ENCODE measurements at regions not wholly inside any gene's neighbourhood (a gene's known extent, or its start where the extent isn't known, plus 50 kb on each side); places are given as distances from the start of the nearest gene placed in this dataset.

GRCh38 chr18:78727057-78727739 is 252.4 kb upstream of the SALL3 start:
- H3K4me3 Mint-ChIP-seq: no peak overlapping the region
- no peaks in the 10 kb centered on the region for H3K36me3 Mint-ChIP-seq (ENCODE audit: low read depth)

GRCh38 chr18:78727877-78728783 is 251.5 kb upstream of the SALL3 start:
- Mint-ChIP-seq H3K36me3 (ENCODE audit: low read depth) (no peaks in the 10 kb centered on the region), H3K27me3 (peaks cover 10% of the 10 kb centered on the region), H3K4me1 (no peaks in the 10 kb centered on the region), H3K4me3 (no peak overlapping the region), H3K27ac (no peak overlapping the region)
- no peaks in the 10 kb centered on the region for H3K9me3 ChIP-seq (ENCODE audit: control insufficient read depth, low read length, poor library complexity, severe bottlenecking)
- no peak for ATAC-seq
- DNase-seq: no peak

More at GRCh38 chr18:78727057-78727739, 252.4 kb upstream of the SALL3 start:
- Mint-ChIP-seq H3K27me3 (peaks cover 16% of the 10 kb centered on the region), H3K4me1 (no peaks in the 10 kb centered on the region), H3K27ac (no peak overlapping the region)
- ATAC-seq (no peak), DNase-seq (no peak)
- no peaks in the 10 kb centered on the region for H3K9me3 ChIP-seq (ENCODE audit: control insufficient read depth, low read length, poor library complexity, severe bottlenecking)

- Mint-ChIP-seq H3K4me1 (no peaks in the 10 kb centered on the region), H3K4me3 (no peak overlapping the region), H3K36me3 (ENCODE audit: low read depth) (no peaks in the 10 kb centered on the region), H3K27ac (no peak overlapping the region), H3K27me3 (peaks cover 2% of the 10 kb centered on the region)
- DNase-seq (no peak), ATAC-seq (no peak)
- H3K9me3 ChIP-seq (ENCODE audit: control insufficient read depth, low read length, poor library complexity, severe bottlenecking): no peaks in the 10 kb centered on the region
These were observed 250.7 kb upstream of the SALL3 start for GRCh38 chr18:78728784-78729467.

- Mint-ChIP-seq H3K36me3 (ENCODE audit: low read depth) (no peaks in the 10 kb centered on the region), H3K27ac (no peak overlapping the region), H3K4me3 (no peak overlapping the region), H3K4me1 (no peaks in the 10 kb centered on the region), H3K27me3 (no peaks in the 10 kb centered on the region)
- no peaks in the 10 kb centered on the region for H3K9me3 ChIP-seq (ENCODE audit: control insufficient read depth, low read length, poor library complexity, severe bottlenecking)
- DNase-seq (no peak), ATAC-seq (no peak)
These were observed 249.1 kb upstream of the SALL3 start for GRCh38 chr18:78730546-78730945.

GRCh38 chr18:78731016-78731397 is 248.6 kb upstream of the SALL3 start:
- H3K36me3 Mint-ChIP-seq (ENCODE audit: low read depth): no peaks in the 10 kb centered on the region
- no peaks in the 10 kb centered on the region for H3K27me3 Mint-ChIP-seq
- no peak overlapping the region for H3K4me3 Mint-ChIP-seq
- no peak overlapping the region for H3K27ac Mint-ChIP-seq
- H3K9me3 ChIP-seq (ENCODE audit: control insufficient read depth, low read length, poor library complexity, severe bottlenecking): no peaks in the 10 kb centered on the region
- ATAC-seq (no peak), DNase-seq (no peak)
- no peaks in the 10 kb centered on the region for H3K4me1 Mint-ChIP-seq

GRCh38 chr18:78731398-78732032 is 248.1 kb upstream of the SALL3 start:
- Mint-ChIP-seq H3K27ac (no peak overlapping the region), H3K36me3 (ENCODE audit: low read depth) (no peaks in the 10 kb centered on the region), H3K27me3 (no peaks in the 10 kb centered on the region), H3K4me1 (no peaks in the 10 kb centered on the region), H3K4me3 (no peak overlapping the region)
- no peak for ATAC-seq
- DNase-seq: no peak
- no peaks in the 10 kb centered on the region for H3K9me3 ChIP-seq (ENCODE audit: control insufficient read depth, low read length, poor library complexity, severe bottlenecking)

- no peaks in the 10 kb centered on the region for H3K27me3 Mint-ChIP-seq
- H3K9me3 ChIP-seq (ENCODE audit: control insufficient read depth, low read length, poor library complexity, severe bottlenecking): no peaks in the 10 kb centered on the region
- H3K4me3 Mint-ChIP-seq: no peak overlapping the region
- no peak overlapping the region for H3K27ac Mint-ChIP-seq
- H3K4me1 Mint-ChIP-seq: no peaks in the 10 kb centered on the region
- ATAC-seq (no peak), DNase-seq (no peak)
- H3K36me3 Mint-ChIP-seq (ENCODE audit: low read depth): no peaks in the 10 kb centered on the region
These were observed 247.1 kb upstream of the SALL3 start for GRCh38 chr18:78732273-78733210.

- H3K27ac Mint-ChIP-seq: no peak overlapping the region
- H3K4me1 Mint-ChIP-seq: no peaks in the 10 kb centered on the region
- no peak overlapping the region for H3K4me3 Mint-ChIP-seq
These were observed 245.6 kb upstream of the SALL3 start for GRCh38 chr18:78733762-78734613.

GRCh38 chr18:78734614-78734945 is 245.0 kb upstream of the SALL3 start:
- H3K4me3 Mint-ChIP-seq: no peak overlapping the region
- DNase-seq (no peak), ATAC-seq (no peak)
- no peak overlapping the region for H3K27ac Mint-ChIP-seq
- no peaks in the 10 kb centered on the region for H3K36me3 Mint-ChIP-seq (ENCODE audit: low read depth)
- H3K9me3 ChIP-seq (ENCODE audit: control insufficient read depth, low read length, poor library complexity, severe bottlenecking): no peaks in the 10 kb centered on the region
- peaks cover 3% of the 10 kb centered on the region for H3K27me3 Mint-ChIP-seq
- H3K4me1 Mint-ChIP-seq: peaks cover 2% of the 10 kb centered on the region

More at GRCh38 chr18:78733762-78734613, 245.6 kb upstream of the SALL3 start:
- Mint-ChIP-seq H3K36me3 (ENCODE audit: low read depth) (no peaks in the 10 kb centered on the region), H3K27me3 (no peaks in the 10 kb centered on the region)
- H3K9me3 ChIP-seq (ENCODE audit: control insufficient read depth, low read length, poor library complexity, severe bottlenecking): no peaks in the 10 kb centered on the region
- ATAC-seq: no peak
- DNase-seq: no peak

GRCh38 chr18:78735131-78736014 is 244.2 kb upstream of the SALL3 start:
- H3K27me3 Mint-ChIP-seq: peaks cover 8% of the 10 kb centered on the region
- H3K4me1 Mint-ChIP-seq: peaks cover 3% of the 10 kb centered on the region
- no peaks in the 10 kb centered on the region for H3K36me3 Mint-ChIP-seq (ENCODE audit: low read depth)
- no peaks in the 10 kb centered on the region for H3K9me3 ChIP-seq (ENCODE audit: control insufficient read depth, low read length, poor library complexity, severe bottlenecking)
- DNase-seq (no peak), ATAC-seq (no peak)
- H3K27ac Mint-ChIP-seq: no peak overlapping the region
- H3K4me3 Mint-ChIP-seq: no peak overlapping the region

GRCh38 chr18:78736015-78736690 is 243.5 kb upstream of the SALL3 start:
- no peak overlapping the region for H3K27ac Mint-ChIP-seq
- no peaks in the 10 kb centered on the region for H3K9me3 ChIP-seq (ENCODE audit: control insufficient read depth, low read length, poor library complexity, severe bottlenecking)
- peaks cover 16% of the 10 kb centered on the region for H3K27me3 Mint-ChIP-seq
- peaks cover 3% of the 10 kb centered on the region for H3K4me1 Mint-ChIP-seq
- H3K4me3 Mint-ChIP-seq: no peak overlapping the region
- DNase-seq (no peak), ATAC-seq (no peak)
- no peaks in the 10 kb centered on the region for H3K36me3 Mint-ChIP-seq (ENCODE audit: low read depth)

All from T-helper 17 cell (primary cell).